ENCODE measurements at regions not wholly inside any gene's neighbourhood (a gene's known extent, or its start where the extent isn't known, plus 50 kb on each side); places are given as distances from the start of the nearest gene placed in this dataset.
"Not testable (repeated sequence)": the region's sequence is repeated elsewhere in the genome, so short reads cannot be mapped to it uniquely, and the experiment has no call there.

DNA sequence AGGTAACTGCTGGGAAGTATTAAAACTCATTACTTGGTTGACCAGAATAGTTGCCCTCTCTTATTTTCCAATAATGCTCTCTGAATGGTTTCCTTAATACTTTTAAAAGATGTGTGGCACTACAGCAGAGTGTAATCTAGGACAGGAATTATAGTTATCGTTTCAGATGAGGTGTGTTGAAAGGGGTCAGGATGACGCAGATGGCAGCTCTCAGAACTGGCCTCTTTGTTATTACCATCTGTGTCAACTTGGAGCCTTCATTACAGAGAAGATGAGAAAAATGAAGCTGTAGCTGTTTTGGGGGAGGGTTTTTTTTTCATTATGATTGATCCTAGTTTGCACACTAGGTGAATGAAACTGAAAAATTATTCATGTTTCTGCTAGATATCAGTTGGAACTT is 238.9 kb downstream of the ANKRD30BL start:
- DNase-seq (ENCODE audit: low spot score); intact Hi-C loops (cut with DNase I); ATAC-seq: not testable (repeated sequence)

Measured in sciatic nerve (tissue), 2 donors.